ENCODE measurements at regions not wholly inside any gene's neighbourhood (a gene's known extent, or its start where the extent isn't known, plus 50 kb on each side); places are given as distances from the start of the nearest gene placed in this dataset.

- no peak for DNase-seq (ENCODE audit: low read depth in 2 of 2)
- TF ChIP-seq, protein P1, sequence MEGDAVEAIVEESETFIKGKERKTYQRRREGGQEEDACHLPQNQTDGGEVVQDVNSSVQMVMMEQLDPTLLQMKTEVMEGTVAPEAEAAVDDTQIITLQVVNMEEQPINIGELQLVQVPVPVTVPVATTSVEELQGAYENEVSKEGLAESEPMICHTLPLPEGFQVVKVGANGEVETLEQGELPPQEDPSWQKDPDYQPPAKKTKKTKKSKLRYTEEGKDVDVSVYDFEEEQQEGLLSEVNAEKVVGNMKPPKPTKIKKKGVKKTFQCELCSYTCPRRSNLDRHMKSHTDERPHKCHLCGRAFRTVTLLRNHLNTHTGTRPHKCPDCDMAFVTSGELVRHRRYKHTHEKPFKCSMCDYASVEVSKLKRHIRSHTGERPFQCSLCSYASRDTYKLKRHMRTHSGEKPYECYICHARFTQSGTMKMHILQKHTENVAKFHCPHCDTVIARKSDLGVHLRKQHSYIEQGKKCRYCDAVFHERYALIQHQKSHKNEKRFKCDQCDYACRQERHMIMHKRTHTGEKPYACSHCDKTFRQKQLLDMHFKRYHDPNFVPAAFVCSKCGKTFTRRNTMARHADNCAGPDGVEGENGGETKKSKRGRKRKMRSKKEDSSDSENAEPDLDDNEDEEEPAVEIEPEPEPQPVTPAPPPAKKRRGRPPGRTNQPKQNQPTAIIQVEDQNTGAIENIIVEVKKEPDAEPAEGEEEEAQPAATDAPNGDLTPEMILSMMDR (IDR thresholded peaks at IDR 0.05; ENCODE audit: low read depth, low read length): no peak
- H3K4me3 ChIP-seq (replicated peaks in 1 of 2; ENCODE audit: low read depth in 2 of 2, low read length in 2 of 2): no peak overlapping the region
These were observed 284.2 kb downstream of the C7orf25 start for GRCh38 chr7:42627626-42628025.

GRCh38 chr7:42627101-42627500, 284.8 kb downstream of the C7orf25 start:
- TF ChIP-seq, protein P1 (IDR thresholded peaks at IDR 0.05; ENCODE audit: low read depth, low read length): no peak
- no peak for DNase-seq (ENCODE audit: low read depth in 2 of 2)

DNA sequence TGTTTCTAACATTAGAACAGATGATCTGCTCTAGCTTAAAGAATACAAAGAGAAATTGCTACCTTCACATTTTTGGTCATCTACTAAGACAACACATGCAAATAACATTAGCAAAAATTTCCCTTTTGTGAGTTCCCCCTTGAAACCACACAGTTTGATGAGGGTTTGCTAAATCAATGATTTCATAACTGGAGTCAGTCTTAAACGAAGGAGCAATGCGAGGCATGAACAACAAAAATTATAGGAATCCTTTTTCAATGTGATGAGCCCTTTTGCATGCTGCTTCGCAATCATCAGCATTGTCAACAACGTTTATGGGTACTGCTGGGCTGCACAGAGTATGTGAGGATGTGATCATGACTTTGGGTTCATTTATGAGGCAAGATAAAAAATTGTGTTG, 286.4 kb downstream of the C7orf25 start:
- TF ChIP-seq, protein P1 (IDR thresholded peaks at IDR 0.05; ENCODE audit: low read depth, low read length): no peak
- no peak for DNase-seq (ENCODE audit: low read depth in 2 of 2)
- no peak overlapping the region for H3K4me3 ChIP-seq (replicated peaks in 1 of 2; ENCODE audit: low read depth in 2 of 2, low read length in 2 of 2)

More at GRCh38 chr7:42627101-42627500, 284.8 kb downstream of the C7orf25 start:
- no peak overlapping the region for H3K4me3 ChIP-seq (replicated peaks in 1 of 2; ENCODE audit: low read depth in 2 of 2, low read length in 2 of 2)

GRCh38 chr7:42624471-42624870, 287.4 kb downstream of the C7orf25 start:
- peak in 1 of 2 donors; percentile 46 for DNase-seq (ENCODE audit: low read depth in 2 of 2)
- H3K4me3 ChIP-seq (replicated peaks in 1 of 2; ENCODE audit: low read depth in 2 of 2, low read length in 2 of 2): no peak overlapping the region
- TF ChIP-seq, protein P1 (IDR thresholded peaks at IDR 0.05; ENCODE audit: low read depth, low read length): no peak

DNA sequence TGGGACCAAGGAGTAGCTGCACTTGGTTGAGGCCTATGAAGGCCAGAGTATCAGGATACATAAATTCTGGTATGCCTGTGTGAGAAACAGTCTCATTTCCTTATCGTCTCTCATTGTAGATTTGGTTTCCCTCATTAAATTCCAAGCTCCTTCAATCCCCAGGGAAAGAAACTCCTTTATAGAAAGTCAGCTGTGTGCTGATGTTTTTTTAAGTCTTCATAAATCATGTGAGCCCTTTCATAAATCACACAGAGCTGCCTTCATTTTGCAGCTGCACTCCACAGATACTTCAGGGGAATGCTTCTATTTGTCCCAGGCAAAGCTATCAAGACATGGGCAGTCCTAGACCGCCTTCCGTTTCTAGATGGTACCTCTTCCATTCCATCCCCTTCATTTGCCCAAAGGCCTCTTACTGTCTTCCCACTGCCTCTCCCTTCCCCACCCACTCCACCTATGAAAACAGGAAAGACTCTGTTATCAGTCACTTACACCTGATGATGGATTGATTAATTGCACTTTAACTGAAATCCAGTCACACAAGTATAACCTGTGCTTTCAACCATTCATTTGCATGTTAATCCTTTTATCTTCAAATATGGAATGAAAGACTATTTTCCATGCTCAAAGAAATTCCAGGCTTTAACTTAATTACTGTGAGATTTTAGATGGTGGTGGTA, 290.2 kb downstream of the C7orf25 start:
- no peak for DNase-seq (ENCODE audit: low read depth in 2 of 2)
- TF ChIP-seq, protein P1 (IDR thresholded peaks at IDR 0.05; ENCODE audit: low read depth, low read length): no peak
- H3K4me3 ChIP-seq (replicated peaks in 1 of 2; ENCODE audit: low read depth in 2 of 2, low read length in 2 of 2): no peak overlapping the region

GRCh38 chr7:42618651-42619360, 293.1 kb downstream of the C7orf25 start:
- no peak overlapping the region for H3K4me3 ChIP-seq (replicated peaks in 1 of 2; ENCODE audit: low read depth in 2 of 2, low read length in 2 of 2)
- TF ChIP-seq, protein P1 (IDR thresholded peaks at IDR 0.05; ENCODE audit: low read depth, low read length): no peak
- no peak for DNase-seq (ENCODE audit: low read depth in 2 of 2)
